HepG2 (cell line): ENCODE measurements at regions not wholly inside any gene's neighbourhood (a gene's known extent, or its start where the extent isn't known, plus 50 kb on each side); places are given as distances from the start of the nearest gene placed in this dataset.

ENCODE experiments used
- ATAC-seq: fragments of 200-7000 bp; cut with Tn5 transposase; 3 replicates; pipeline ENCODE4 v1.9.1; 2020; ENCODE audit warnings: mild to moderate bottlenecking, moderate library complexity
- BruUV-seq: library from RNA; stranded (reverse); fragments of 400-500 nt; replicated peaks from 2 replicates; lab custom pipeline; 2021; lab: Mats Ljungman, UMichigan
- CTCF ChIA-PET: fragments of 300-600 bp; formaldehyde crosslinking; extraction: SDS; loops from one replicate; lab custom pipeline; 2021; ENCODE audit warnings: low total read pairs, inconsistent platforms, low intra/inter-chr PET ratio; lab: Yijun Ruan, JAX
- POLR2A ChIA-PET: fragments of 350-600 bp; sonication (Branson Sonifier 250); formaldehyde crosslinking; loops from one replicate; lab custom pipeline; 2020; ENCODE audit warnings: antibody characterized with exemption, inconsistent platforms; lab: Yijun Ruan, JAX
- DNase-seq: peaks from one replicate; pipeline ENCODE4 v3.0.0-alpha.2; 2015; ENCODE audit warnings: low spot score
- FAIRE-seq: peaks from 3 replicates; lab custom pipeline; 2011; peaks lifted over from hg19 to GRCh38; lab: Jason Lieb, UNC
- H2AFZ ChIP-seq: one replicate; pipeline ENCODE4 v1.6.1; 2011; ENCODE audit warnings: low read length, inconsistent platforms
- H3K27ac ChIP-seq: fragments of 300-600 bp; 3 replicates; pipeline ENCODE4 v1.8.0; 2011; ENCODE audit warnings: mixed run types, mild to moderate bottlenecking, mixed read lengths, low read length, inconsistent platforms; ENCODE audit not compliant: insufficient read depth; ENCODE audit errors: extremely low read length
- H3K27me3 ChIP-seq, 2 experiments: fragments of 200-600 bp in 1 of 2; 2 replicates in 1 of 2; 3 replicates in 1 of 2; pipeline versions ENCODE4 v1.6.0 to v1.8.0; 2011; ENCODE audit warnings: low read length in 2 of 2, mild to moderate bottlenecking in 2 of 2, moderate library complexity in 2 of 2, inconsistent platforms in 1 of 2; ENCODE audit not compliant: insufficient read depth in 2 of 2, control insufficient read depth in 1 of 2
- H3K36me3 ChIP-seq, 2 experiments: fragments of 200-600 bp in 1 of 2; replicated peaks in 1 of 2; 2 replicates in 1 of 2; 3 replicates in 1 of 2; pipeline versions ENCODE4 v1.5.1 to v1.8.0; 2011; ENCODE audit warnings: low read length in 2 of 2, inconsistent platforms in 1 of 2; ENCODE audit not compliant: insufficient read depth in 2 of 2, control insufficient read depth in 1 of 2
- H3K4me1 ChIP-seq: 2 replicates; pipeline ENCODE4 v1.5.1; 2012; ENCODE audit warnings: low read length, inconsistent platforms; ENCODE audit not compliant: insufficient read depth
- H3K4me2 ChIP-seq: 2 replicates; pipeline ENCODE4 v1.6.0; 2011; ENCODE audit warnings: low read depth, low read length, inconsistent platforms
- H3K4me3 ChIP-seq, 3 experiments: fragments of 200-600 bp in 1 of 3; sonication (generic), shearing (Covaris generic) in 1 of 3; replicated peaks in 1 of 3; 2 replicates each; pipeline ENCODE4 v1.5.1; 2011 to 2016; ENCODE audit warnings: low read length in 3 of 3, inconsistent platforms in 2 of 3, low read depth in 2 of 3, mild to moderate bottlenecking in 2 of 3, control low read depth in 1 of 3, mixed read lengths in 1 of 3; ENCODE audit not compliant: insufficient read depth in 1 of 3
- H3K79me2 ChIP-seq: one replicate; pipeline ENCODE4 v1.6.1; 2011; ENCODE audit warnings: low read length, inconsistent platforms; ENCODE audit not compliant: insufficient read depth
- H3K9ac ChIP-seq: 2 replicates; pipeline ENCODE4 v1.6.0; 2011; ENCODE audit warnings: mild to moderate bottlenecking, low read depth, low read length, inconsistent platforms; ENCODE audit not compliant: insufficient read depth
- H3K9me3 ChIP-seq: 2 replicates; pipeline ENCODE4 v1.5.1; 2012; ENCODE audit warnings: mild to moderate bottlenecking, low read length
- H4K20me1 ChIP-seq: 2 replicates; pipeline ENCODE4 v1.6.0; 2011; ENCODE audit warnings: inconsistent platforms, mild to moderate bottlenecking, low read length, moderate library complexity; ENCODE audit not compliant: insufficient read depth
- MED1 ChIP-seq: sonication (generic); formaldehyde crosslinking; IDR thresholded peaks from 2 replicates; pipeline ENCODE4 v1.4.0; 2020; ENCODE audit warnings: missing genetic modification reagents
- NR3C1 ChIP-seq: sonication (generic); formaldehyde crosslinking; IDR thresholded peaks from 2 replicates; pipeline ENCODE4 v1.4.0; 2020; ENCODE audit warnings: missing genetic modification reagents
- RAD21 ChIP-seq: fragments of 450-650 bp; formaldehyde crosslinking; IDR thresholded peaks from 2 replicates; pipeline ENCODE4 v1.5.0; 2020; ENCODE audit warnings: mild to moderate bottlenecking
- SAFB2 ChIP-seq: sonication (generic); formaldehyde crosslinking; IDR thresholded peaks from 2 replicates; pipeline ENCODE4 v1.5.1; 2020; ENCODE audit warnings: missing genetic modification reagents, low read depth, mild to moderate bottlenecking, borderline replicate concordance
- SP4 ChIP-seq: sonication (generic); formaldehyde crosslinking; IDR thresholded peaks from 2 replicates; pipeline ENCODE4 v1.8.1; 2023; ENCODE audit warnings: mild to moderate bottlenecking, missing genetic modification reagents
- ZNF235 ChIP-seq: sonication (generic); formaldehyde crosslinking; IDR thresholded peaks from 2 replicates; pipeline ENCODE4 v1.8.1; 2023; ENCODE audit warnings: mild to moderate bottlenecking, missing genetic modification reagents, borderline replicate concordance
- ZNF605 ChIP-seq: sonication (generic); formaldehyde crosslinking; IDR thresholded peaks from 2 replicates; pipeline ENCODE4 v1.8.0; 2022; ENCODE audit warnings: mild to moderate bottlenecking, missing genetic modification reagents
- ZNF615 ChIP-seq: sonication (generic); formaldehyde crosslinking; IDR thresholded peaks from 2 replicates; pipeline ENCODE4 v1.5.0; 2020; ENCODE audit warnings: mild to moderate bottlenecking, missing genetic modification reagents, borderline replicate concordance
- WGBS: methylation state at CpG from one replicate; pipeline ENCODE4 v1.1.6; 2017; ENCODE audit warnings: low lambda C conversion rate; 5-methylcytosine and 5-hydroxymethylcytosine counted together
- in situ Hi-C: cut with HindIII; loops from 2 replicates; pipeline ENCODE4 v1.10.0; 2017; ENCODE audit warnings: low pct_unique_long_range_greater_than_20kb; ENCODE audit not compliant: extremely low pct_ligation_motif_present
- intact Hi-C: fragments of 100-400 bp; cut with micrococcal nuclease; formaldehyde crosslinking; loops from one replicate; pipeline ENCODE4 v1.10.0; 2022; ENCODE audit not compliant: unreplicated experiment
- TF ChIP-seq, protein P1 (sequence below): IDR thresholded peaks from 2 replicates; pipeline ENCODE4 v1.6.1; 2016; ENCODE audit warnings: control low read depth
- TF ChIP-seq, protein P2 (sequence below): sonication (generic); formaldehyde crosslinking; IDR thresholded peaks from 2 replicates; pipeline ENCODE4 v1.4.0; 2020; ENCODE audit warnings: mild to moderate bottlenecking, missing genetic modification reagents, borderline replicate concordance

DNA sequence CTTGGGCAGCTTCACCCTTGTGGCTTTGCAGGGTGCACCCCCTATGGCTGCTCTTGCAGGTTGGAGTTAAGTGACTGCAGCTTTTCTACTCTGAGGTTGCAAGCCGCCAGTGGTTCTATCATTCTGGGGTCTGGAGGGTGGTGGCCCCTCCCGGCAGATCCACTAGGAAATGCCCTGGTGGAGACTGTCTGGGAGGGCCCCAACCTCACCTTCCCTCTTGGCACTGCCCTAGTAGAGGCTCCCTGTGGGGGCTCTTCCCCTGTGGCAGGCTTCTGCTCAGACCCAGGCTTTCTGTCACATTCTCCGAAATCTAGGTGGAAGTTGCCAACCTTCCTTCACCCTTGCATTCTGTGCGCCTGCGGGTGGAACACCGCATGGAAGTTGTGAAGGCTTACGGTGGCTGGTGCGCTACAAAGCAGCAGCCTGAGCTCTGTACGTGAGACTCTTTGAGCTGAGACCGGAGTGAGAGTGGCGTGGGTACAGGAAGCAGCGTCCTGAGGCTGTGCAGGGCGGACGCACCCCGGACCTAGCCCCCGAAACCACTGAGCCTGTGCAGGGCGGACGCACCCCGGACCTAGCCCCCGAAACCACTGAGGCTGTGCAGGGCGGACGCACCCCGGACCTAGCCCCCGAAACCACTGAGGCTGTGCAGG lies 626.7 kb upstream of the FRG1 start:
- BruUV-seq, result no TSS peak
- no peak for FAIRE-seq

More for the DNA sequence above, 626.7 kb upstream of the FRG1 start:
- H4K20me1 ChIP-seq, result no peaks in the 10 kb centered on the region
- H3K27ac ChIP-seq, result no peak overlapping the region
- H3K4me1 ChIP-seq, result no peaks in the 10 kb centered on the region
- ChIA-PET POLR2A (no interaction called here), CTCF (no interaction called here)
- in situ Hi-C loops, result no loop called here
- ATAC-seq (no peak), DNase-seq (no peak)
- H3K27me3 ChIP-seq, result no peaks in the 10 kb centered on the region
- no peak overlapping the region for H3K4me2 ChIP-seq
- H2AFZ ChIP-seq, result no peak overlapping the region
- intact Hi-C loops, result no loop called here
- 82% methylated on average over 19 of the region's 24 CpGs for WGBS
- H3K9ac ChIP-seq, result no peak overlapping the region
- no peaks in the 10 kb centered on the region for H3K79me2 ChIP-seq
- H3K4me3 ChIP-seq, result no peak overlapping the region
- TF ChIP-seq, protein P1, sequence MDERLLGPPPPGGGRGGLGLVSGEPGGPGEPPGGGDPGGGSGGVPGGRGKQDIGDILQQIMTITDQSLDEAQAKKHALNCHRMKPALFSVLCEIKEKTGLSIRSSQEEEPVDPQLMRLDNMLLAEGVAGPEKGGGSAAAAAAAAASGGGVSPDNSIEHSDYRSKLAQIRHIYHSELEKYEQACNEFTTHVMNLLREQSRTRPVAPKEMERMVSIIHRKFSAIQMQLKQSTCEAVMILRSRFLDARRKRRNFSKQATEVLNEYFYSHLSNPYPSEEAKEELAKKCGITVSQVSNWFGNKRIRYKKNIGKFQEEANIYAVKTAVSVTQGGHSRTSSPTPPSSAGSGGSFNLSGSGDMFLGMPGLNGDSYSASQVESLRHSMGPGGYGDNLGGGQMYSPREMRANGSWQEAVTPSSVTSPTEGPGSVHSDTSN (CRISPR knock-in tag), result no peak
- TF ChIP-seq NR3C1 (CRISPR knock-in tag), result no peak
- TF ChIP-seq ZNF605, result no peak
- no peak for TF ChIP-seq ZNF615 (CRISPR knock-in tag)
- TF ChIP-seq, protein P2, sequence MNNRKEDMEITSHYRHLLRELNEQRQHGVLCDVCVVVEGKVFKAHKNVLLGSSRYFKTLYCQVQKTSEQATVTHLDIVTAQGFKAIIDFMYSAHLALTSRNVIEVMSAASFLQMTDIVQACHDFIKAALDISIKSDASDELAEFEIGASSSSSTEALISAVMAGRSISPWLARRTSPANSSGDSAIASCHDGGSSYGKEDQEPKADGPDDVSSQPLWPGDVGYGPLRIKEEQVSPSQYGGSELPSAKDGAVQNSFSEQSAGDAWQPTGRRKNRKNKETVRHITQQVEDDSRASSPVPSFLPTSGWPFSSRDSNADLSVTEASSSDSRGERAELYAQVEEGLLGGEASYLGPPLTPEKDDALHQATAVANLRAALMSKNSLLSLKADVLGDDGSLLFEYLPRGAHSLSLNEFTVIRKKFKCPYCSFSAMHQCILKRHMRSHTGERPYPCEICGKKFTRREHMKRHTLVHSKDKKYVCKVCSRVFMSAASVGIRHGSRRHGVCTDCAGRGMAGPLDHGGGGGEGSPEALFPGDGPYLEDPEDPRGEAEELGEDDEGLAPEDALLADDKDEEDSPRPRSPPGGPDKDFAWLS (CRISPR knock-in tag), result no peak
- TF ChIP-seq SP4 (CRISPR knock-in tag), result no peak
- no peak for TF ChIP-seq SAFB2 (CRISPR knock-in tag)
- no peak for TF ChIP-seq RAD21 (CRISPR knock-in tag)
- no peak for TF ChIP-seq ZNF235
- no peak for TF ChIP-seq MED1 (CRISPR knock-in tag)
- H3K9me3 ChIP-seq, result peaks cover 4% of the 10 kb centered on the region; the same call in 1 of the 2 replicates
- H3K36me3 ChIP-seq, result no peaks in the 10 kb centered on the region
